GM23338 (cell line): ENCODE measurements at regions not wholly inside any gene's neighbourhood (a gene's known extent, or its start where the extent isn't known, plus 50 kb on each side); places are given as distances from the start of the nearest gene placed in this dataset.

Experiments used
- ATAC-seq: fragments of 200-7000 bp; cut with Tn5 transposase; 3 replicates; pipeline ENCODE4 v1.9.1; 2020
- DNase-seq: peaks from one replicate; pipeline ENCODE4 v3.0.0-alpha.2; 2015; ENCODE audit warnings: low spot score
- H2AFZ ChIP-seq: fragments of 200-600 bp; sonication (generic); 2 replicates; pipeline ENCODE4 v1.8.0; 2016; ENCODE audit warnings: antibody characterized with exemption, mild to moderate bottlenecking, moderate library complexity
- H3F3A ChIP-seq: fragments of 200-600 bp; sonication (generic); replicated peaks from 2 replicates; pipeline ENCODE4 v1.8.0; 2017; ENCODE audit warnings: antibody characterized with exemption, mixed run types, low read depth
- H3K27ac ChIP-seq: fragments of 200-600 bp; sonication (generic); 2 replicates; pipeline ENCODE4 v1.6.1; 2016; ENCODE audit warnings: low read depth
- H3K27me3 ChIP-seq: fragments of 200-600 bp; sonication (generic); 2 replicates; pipeline ENCODE4 v1.8.0; 2016; ENCODE audit warnings: mild to moderate bottlenecking, mixed run types, moderate library complexity; ENCODE audit not compliant: insufficient read depth
- H3K36me3 ChIP-seq: fragments of 200-600 bp; sonication (generic); 2 replicates; pipeline ENCODE4 v1.8.0; 2016; ENCODE audit warnings: mild to moderate bottlenecking; ENCODE audit not compliant: insufficient read depth
- H3K4me1 ChIP-seq: fragments of 200-600 bp; sonication (generic); 2 replicates; pipeline ENCODE4 v1.8.0; 2016; ENCODE audit warnings: mild to moderate bottlenecking, moderate library complexity; ENCODE audit not compliant: insufficient read depth
- H3K4me2 ChIP-seq: fragments of 200-600 bp; sonication (generic); 2 replicates; pipeline ENCODE4 v1.7.1; 2017; ENCODE audit warnings: mixed run types
- H3K4me3 ChIP-seq: fragments of 200-600 bp; sonication (generic); 2 replicates; pipeline ENCODE4 v1.6.1; 2016; ENCODE audit warnings: mixed run types
- H3K79me2 ChIP-seq: fragments of 200-600 bp; sonication (generic); replicated peaks from 2 replicates; pipeline ENCODE4 v1.8.0; 2017; ENCODE audit warnings: mild to moderate bottlenecking; ENCODE audit not compliant: insufficient read depth
- H3K9me2 ChIP-seq: fragments of 200-600 bp; sonication (generic); 2 replicates; pipeline ENCODE4 v1.8.0; 2017; ENCODE audit not compliant: insufficient read depth
- H4K20me1 ChIP-seq: fragments of 200-600 bp; sonication (generic); replicated peaks from 2 replicates; pipeline ENCODE4 v1.8.0; 2017; ENCODE audit warnings: mild to moderate bottlenecking; ENCODE audit not compliant: insufficient read depth
- H3K27ac Mint-ChIP-seq: 2 replicates; pipeline ENCODE4 v1.8.0; 2020; ENCODE audit warnings: inconsistent platforms, mild to moderate bottlenecking, moderate library complexity, mixed read lengths
- H3K27me3 Mint-ChIP-seq: 3 replicates; pipeline ENCODE4 v1.8.0; 2022; ENCODE audit warnings: low read depth, mild to moderate bottlenecking, moderate library complexity, mixed read lengths, inconsistent platforms; ENCODE audit not compliant: insufficient read depth, poor library complexity
- H3K36me3 Mint-ChIP-seq: 3 replicates; pipeline ENCODE4 v1.8.0; 2021; ENCODE audit warnings: low read depth, mild to moderate bottlenecking, inconsistent platforms, moderate library complexity, mixed read lengths
- H3K4me1 Mint-ChIP-seq: 3 replicates; pipeline ENCODE4 v1.8.0; 2020; ENCODE audit warnings: mild to moderate bottlenecking, inconsistent platforms, mixed read lengths
- H3K4me3 Mint-ChIP-seq: 3 replicates; pipeline ENCODE4 v1.8.0; 2021; ENCODE audit warnings: moderate library complexity, mild to moderate bottlenecking, inconsistent platforms, mixed read lengths
- H3K9me3 Mint-ChIP-seq: 3 replicates; pipeline ENCODE4 v1.8.0; 2020; ENCODE audit warnings: moderate library complexity, mild to moderate bottlenecking, inconsistent platforms, mixed read lengths
- CREB1 ChIP-seq: fragments of 250-450 bp; sonication (Bioruptor Pico); IDR thresholded peaks from 2 replicates; pipeline ENCODE4 v1.5.0; 2020; ENCODE audit warnings: low read depth, mild to moderate bottlenecking, moderate library complexity
- CTCF ChIP-seq, 2 experiments: fragments of 200-600 bp in 1 of 2; sonication (generic) in 1 of 2; conservative IDR thresholded peaks; 2 replicates each; pipeline versions ENCODE4 v1.5.1 to v1.6.1; 2016 to 2017; ENCODE audit warnings: antibody characterized with exemption in 2 of 2, low read depth in 2 of 2, mild to moderate bottlenecking in 2 of 2, moderate library complexity in 1 of 2
- EZH2 ChIP-seq: fragments of 200-600 bp; sonication (generic); IDR thresholded peaks from one replicate; pipeline ENCODE4 v1.8.0; 2017; ENCODE audit warnings: antibody characterized with exemption, mild to moderate bottlenecking, low read depth; ENCODE audit not compliant: unreplicated experiment
- EZH2phosphoT487 ChIP-seq: fragments of 200-600 bp; sonication (generic); IDR thresholded peaks from one replicate; pipeline ENCODE4 v1.8.1; 2018; ENCODE audit warnings: antibody characterized with exemption; ENCODE audit not compliant: unreplicated experiment
- JUNB ChIP-seq: IDR thresholded peaks from one replicate; pipeline ENCODE4 v1.6.1; 2016; ENCODE audit warnings: antibody characterized with exemption; ENCODE audit not compliant: unreplicated experiment
- NANOG ChIP-seq: IDR thresholded peaks from 2 replicates; pipeline ENCODE4 v1.6.1; 2016; ENCODE audit warnings: antibody characterized with exemption, borderline replicate concordance
- POLR2AphosphoS5 ChIP-seq: IDR thresholded peaks from 2 replicates; pipeline ENCODE4 v1.6.1; 2016; ENCODE audit warnings: antibody characterized with exemption, low read depth
- REST ChIP-seq: IDR thresholded peaks from one replicate; pipeline ENCODE4 v1.6.1; 2018; ENCODE audit warnings: antibody characterized with exemption; ENCODE audit not compliant: unreplicated experiment
- STAT1 ChIP-seq: IDR thresholded peaks from one replicate; pipeline ENCODE4 v1.6.1; 2016; ENCODE audit warnings: antibody characterized with exemption; ENCODE audit not compliant: unreplicated experiment
- ZNF114 ChIP-seq: fragments of 250-450 bp; sonication (Bioruptor Pico); IDR thresholded peaks from 2 replicates; pipeline ENCODE4 v1.5.0; 2020; ENCODE audit warnings: mild to moderate bottlenecking, moderate library complexity
- ZNF331 ChIP-seq: fragments of 250-450 bp; sonication (Bioruptor Pico); IDR thresholded peaks from 2 replicates; pipeline ENCODE4 v1.5.0; 2020; ENCODE audit warnings: low read depth, mild to moderate bottlenecking, moderate library complexity
- TF ChIP-seq, protein P1 (sequence below): fragments of 250-450 bp; sonication (Bioruptor Pico); IDR thresholded peaks from 2 replicates; pipeline ENCODE4 v1.5.0; 2020; ENCODE audit warnings: mild to moderate bottlenecking, moderate library complexity
- TF ChIP-seq, protein P2 (sequence below): IDR thresholded peaks from 2 replicates; pipeline ENCODE4 v1.6.1; 2016; ENCODE audit warnings: antibody characterized with exemption

GRCh38 chr2:114352988-114353387, 89.5 kb upstream of the DPP10 start (continued):
- TF ChIP-seq, protein P1, sequence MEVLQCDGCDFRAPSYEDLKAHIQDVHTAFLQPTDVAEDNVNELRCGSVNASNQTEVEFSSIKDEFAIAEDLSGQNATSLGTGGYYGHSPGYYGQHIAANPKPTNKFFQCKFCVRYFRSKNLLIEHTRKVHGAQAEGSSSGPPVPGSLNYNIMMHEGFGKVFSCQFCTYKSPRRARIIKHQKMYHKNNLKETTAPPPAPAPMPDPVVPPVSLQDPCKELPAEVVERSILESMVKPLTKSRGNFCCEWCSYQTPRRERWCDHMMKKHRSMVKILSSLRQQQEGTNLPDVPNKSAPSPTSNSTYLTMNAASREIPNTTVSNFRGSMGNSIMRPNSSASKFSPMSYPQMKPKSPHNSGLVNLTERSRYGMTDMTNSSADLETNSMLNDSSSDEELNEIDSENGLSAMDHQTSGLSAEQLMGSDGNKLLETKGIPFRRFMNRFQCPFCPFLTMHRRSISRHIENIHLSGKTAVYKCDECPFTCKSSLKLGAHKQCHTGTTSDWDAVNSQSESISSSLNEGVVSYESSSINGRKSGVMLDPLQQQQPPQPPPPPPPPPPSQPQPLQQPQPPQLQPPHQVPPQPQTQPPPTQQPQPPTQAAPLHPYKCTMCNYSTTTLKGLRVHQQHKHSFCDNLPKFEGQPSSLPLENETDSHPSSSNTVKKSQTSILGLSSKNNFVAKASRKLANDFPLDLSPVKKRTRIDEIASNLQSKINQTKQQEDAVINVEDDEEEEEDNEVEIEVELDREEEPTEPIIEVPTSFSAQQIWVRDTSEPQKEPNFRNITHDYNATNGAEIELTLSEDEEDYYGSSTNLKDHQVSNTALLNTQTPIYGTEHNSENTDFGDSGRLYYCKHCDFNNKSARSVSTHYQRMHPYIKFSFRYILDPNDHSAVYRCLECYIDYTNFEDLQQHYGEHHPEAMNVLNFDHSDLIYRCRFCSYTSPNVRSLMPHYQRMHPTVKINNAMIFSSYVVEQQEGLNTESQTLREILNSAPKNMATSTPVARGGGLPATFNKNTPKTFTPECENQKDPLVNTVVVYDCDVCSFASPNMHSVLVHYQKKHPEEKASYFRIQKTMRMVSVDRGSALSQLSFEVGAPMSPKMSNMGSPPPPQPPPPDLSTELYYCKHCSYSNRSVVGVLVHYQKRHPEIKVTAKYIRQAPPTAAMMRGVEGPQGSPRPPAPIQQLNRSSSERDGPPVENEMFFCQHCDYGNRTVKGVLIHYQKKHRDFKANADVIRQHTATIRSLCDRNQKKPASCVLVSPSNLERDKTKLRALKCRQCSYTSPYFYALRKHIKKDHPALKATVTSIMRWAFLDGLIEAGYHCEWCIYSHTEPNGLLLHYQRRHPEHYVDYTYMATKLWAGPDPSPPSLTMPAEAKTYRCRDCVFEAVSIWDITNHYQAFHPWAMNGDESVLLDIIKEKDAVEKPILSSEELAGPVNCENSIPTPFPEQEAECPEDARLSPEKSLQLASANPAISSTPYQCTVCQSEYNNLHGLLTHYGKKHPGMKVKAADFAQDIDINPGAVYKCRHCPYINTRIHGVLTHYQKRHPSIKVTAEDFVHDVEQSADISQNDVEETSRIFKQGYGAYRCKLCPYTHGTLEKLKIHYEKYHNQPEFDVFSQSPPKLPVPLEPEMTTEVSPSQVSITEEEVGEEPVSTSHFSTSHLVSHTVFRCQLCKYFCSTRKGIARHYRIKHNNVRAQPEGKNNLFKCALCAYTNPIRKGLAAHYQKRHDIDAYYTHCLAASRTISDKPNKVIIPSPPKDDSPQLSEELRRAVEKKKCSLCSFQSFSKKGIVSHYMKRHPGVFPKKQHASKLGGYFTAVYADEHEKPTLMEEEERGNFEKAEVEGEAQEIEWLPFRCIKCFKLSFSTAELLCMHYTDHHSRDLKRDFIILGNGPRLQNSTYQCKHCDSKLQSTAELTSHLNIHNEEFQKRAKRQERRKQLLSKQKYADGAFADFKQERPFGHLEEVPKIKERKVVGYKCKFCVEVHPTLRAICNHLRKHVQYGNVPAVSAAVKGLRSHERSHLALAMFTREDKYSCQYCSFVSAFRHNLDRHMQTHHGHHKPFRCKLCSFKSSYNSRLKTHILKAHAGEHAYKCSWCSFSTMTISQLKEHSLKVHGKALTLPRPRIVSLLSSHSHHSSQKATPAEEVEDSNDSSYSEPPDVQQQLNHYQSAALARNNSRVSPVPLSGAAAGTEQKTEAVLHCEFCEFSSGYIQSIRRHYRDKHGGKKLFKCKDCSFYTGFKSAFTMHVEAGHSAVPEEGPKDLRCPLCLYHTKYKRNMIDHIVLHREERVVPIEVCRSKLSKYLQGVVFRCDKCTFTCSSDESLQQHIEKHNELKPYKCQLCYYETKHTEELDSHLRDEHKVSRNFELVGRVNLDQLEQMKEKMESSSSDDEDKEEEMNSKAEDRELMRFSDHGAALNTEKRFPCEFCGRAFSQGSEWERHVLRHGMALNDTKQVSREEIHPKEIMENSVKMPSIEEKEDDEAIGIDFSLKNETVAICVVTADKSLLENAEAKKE (CRISPR knock-in tag) = no peak
- TF ChIP-seq EZH2phosphoT487 (no peak), STAT1 (no peak), NANOG (no peak), ZNF114 (CRISPR knock-in tag) (no peak), EZH2 (no peak), POLR2AphosphoS5 (no peak)

GRCh38 chr2:114354199-114354598, 88.2 kb upstream of the DPP10 start:
- Mint-ChIP-seq H3K36me3 (no peaks in the 10 kb centered on the region), H3K27ac (no peak overlapping the region), H3K4me1 (no peaks in the 10 kb centered on the region), H3K9me3 (peaks cover 21% of the 10 kb centered on the region), H3K4me3 (no peak overlapping the region), H3K27me3 (no peaks in the 10 kb centered on the region)
- Histone ChIP-seq H3K4me3 (no peak overlapping the region), H3F3A (no peaks in the 10 kb centered on the region), H3K4me1 (no peaks in the 10 kb centered on the region), H3K9me2 (no peaks in the 10 kb centered on the region), H4K20me1 (no peaks in the 10 kb centered on the region), H2AFZ (no peak overlapping the region), H3K4me2 (no peak overlapping the region), H3K27ac (no peak overlapping the region), H3K27me3 (no peaks in the 10 kb centered on the region), H3K79me2 (no peaks in the 10 kb centered on the region), H3K36me3 (no peaks in the 10 kb centered on the region)
- no peak for ATAC-seq
- TF ChIP-seq EZH2phosphoT487 (no peak), EZH2 (no peak), CTCF (conservative IDR thresholded peaks at IDR 0.05; ENCODE audit: low read depth in 2 of 2) (no peak), JUNB (no peak), NANOG (no peak), STAT1 (no peak), CREB1 (CRISPR knock-in tag) (no peak), REST (no peak), POLR2AphosphoS5 (no peak), ZNF331 (no peak)
- TF ChIP-seq, protein P2, sequence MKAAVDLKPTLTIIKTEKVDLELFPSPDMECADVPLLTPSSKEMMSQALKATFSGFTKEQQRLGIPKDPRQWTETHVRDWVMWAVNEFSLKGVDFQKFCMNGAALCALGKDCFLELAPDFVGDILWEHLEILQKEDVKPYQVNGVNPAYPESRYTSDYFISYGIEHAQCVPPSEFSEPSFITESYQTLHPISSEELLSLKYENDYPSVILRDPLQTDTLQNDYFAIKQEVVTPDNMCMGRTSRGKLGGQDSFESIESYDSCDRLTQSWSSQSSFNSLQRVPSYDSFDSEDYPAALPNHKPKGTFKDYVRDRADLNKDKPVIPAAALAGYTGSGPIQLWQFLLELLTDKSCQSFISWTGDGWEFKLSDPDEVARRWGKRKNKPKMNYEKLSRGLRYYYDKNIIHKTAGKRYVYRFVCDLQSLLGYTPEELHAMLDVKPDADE = no peak
- no peak for DNase-seq
